ENCODE measurements at regions not wholly inside any gene's neighbourhood (a gene's known extent, or its start where the extent isn't known, plus 50 kb on each side); places are given as distances from the start of the nearest gene placed in this dataset.

DNA sequence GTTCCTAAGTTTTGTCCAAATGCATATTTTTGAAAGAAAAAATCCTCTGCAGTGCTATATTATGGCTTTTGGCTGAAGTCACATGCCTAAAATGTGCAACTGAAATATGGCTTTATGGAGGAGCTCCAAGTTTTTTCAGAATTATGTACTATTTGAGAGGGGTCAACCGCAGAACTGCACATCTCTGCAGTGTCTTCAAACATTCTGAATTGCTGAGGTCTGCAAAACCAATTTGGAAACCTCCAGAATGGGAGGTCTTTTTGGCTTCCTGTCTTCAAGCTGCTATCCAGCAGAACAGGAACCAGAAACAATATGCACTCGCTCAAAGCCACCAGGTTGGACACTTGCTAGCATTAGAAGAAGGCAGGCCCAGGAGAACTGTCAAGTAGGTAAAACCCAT, 376.0 kb upstream of the PAPPA start:
- no peak for DNase-seq
- no peak overlapping the region for H3K4me3 ChIP-seq (ENCODE audit: low read depth, low read length)
- no peaks in the 10 kb centered on the region for H3K9me3 ChIP-seq (ENCODE audit: severe bottlenecking)
- no peak overlapping the region for H3K27ac ChIP-seq
- no peaks in the 10 kb centered on the region for H3K36me3 ChIP-seq
- no peak for TF ChIP-seq CTCF (IDR thresholded peaks at IDR 0.05; ENCODE audit: low read depth, low read length)
- H3K27me3 ChIP-seq (ENCODE audit: insufficient read depth, low read depth, severe bottlenecking) = no peaks in the 10 kb centered on the region

DNA sequence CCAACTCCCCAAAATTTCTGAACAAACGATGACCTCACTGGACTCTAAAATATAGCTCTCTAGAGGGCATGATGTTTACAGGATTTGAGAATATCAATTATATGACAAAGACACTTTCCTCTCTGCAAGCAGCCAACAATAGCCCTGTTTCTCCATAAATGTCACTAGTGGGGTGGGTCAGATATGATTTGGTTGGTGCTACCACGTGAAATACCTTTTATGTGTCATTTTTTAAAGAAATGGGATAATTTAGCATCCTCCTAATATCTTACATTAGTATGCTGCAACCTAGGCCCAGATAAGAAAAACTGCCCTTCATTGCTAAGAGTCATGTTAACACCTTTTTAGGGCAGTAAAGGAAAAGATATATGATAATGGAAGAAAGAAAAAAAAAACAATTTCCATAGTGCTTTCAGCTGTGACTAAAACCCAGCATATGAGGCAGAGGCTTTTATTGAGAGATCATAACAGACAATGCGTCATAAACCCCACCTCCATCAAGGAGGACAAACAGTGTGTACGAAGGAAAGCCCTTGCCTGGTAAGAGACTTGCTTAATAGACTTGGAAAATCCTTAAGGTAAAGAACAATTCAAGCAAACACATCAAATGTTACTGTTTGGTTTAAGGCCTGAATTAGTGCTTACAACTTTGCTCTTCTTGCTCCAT, 372.4 kb upstream of the PAPPA start:
- Histone ChIP-seq H3K9me3 (ENCODE audit: severe bottlenecking) (no peaks in the 10 kb centered on the region), H3K27ac (no peak overlapping the region), H3K36me3 (no peaks in the 10 kb centered on the region), H3K4me3 (ENCODE audit: low read depth, low read length) (no peak overlapping the region), H3K27me3 (ENCODE audit: insufficient read depth, low read depth, severe bottlenecking) (no peaks in the 10 kb centered on the region)
- no peak for DNase-seq
- TF ChIP-seq CTCF (IDR thresholded peaks at IDR 0.05; ENCODE audit: low read depth, low read length) = no peak

GRCh38 chr9:115786321-115786720, 367.3 kb upstream of the PAPPA start:
- H3K36me3 ChIP-seq = no peaks in the 10 kb centered on the region
- no peak for DNase-seq
- H3K27ac ChIP-seq = no peak overlapping the region
- H3K9me3 ChIP-seq (ENCODE audit: severe bottlenecking) = no peaks in the 10 kb centered on the region
- TF ChIP-seq CTCF (IDR thresholded peaks at IDR 0.05; ENCODE audit: low read depth, low read length) = no peak
- no peaks in the 10 kb centered on the region for H3K27me3 ChIP-seq (ENCODE audit: insufficient read depth, low read depth, severe bottlenecking)
- no peak overlapping the region for H3K4me3 ChIP-seq (ENCODE audit: low read depth, low read length)

- no peak overlapping the region for H3K27ac ChIP-seq
- no peaks in the 10 kb centered on the region for H3K27me3 ChIP-seq (ENCODE audit: insufficient read depth, low read depth, severe bottlenecking)
- no peaks in the 10 kb centered on the region for H3K36me3 ChIP-seq
- no peaks in the 10 kb centered on the region for H3K9me3 ChIP-seq (ENCODE audit: severe bottlenecking)
- no peak overlapping the region for H3K4me3 ChIP-seq (ENCODE audit: low read depth, low read length)
- no peak for DNase-seq
- TF ChIP-seq CTCF (IDR thresholded peaks at IDR 0.05; ENCODE audit: low read depth, low read length) = no peak
Observed at GRCh38 chr9:115790520-115790919, 363.1 kb upstream of the PAPPA start.

- no peaks in the 10 kb centered on the region for H3K36me3 ChIP-seq
- no peak overlapping the region for H3K27ac ChIP-seq
- DNase-seq = no peak
- H3K4me3 ChIP-seq (ENCODE audit: low read depth, low read length) = no peak overlapping the region
- no peaks in the 10 kb centered on the region for H3K27me3 ChIP-seq (ENCODE audit: insufficient read depth, low read depth, severe bottlenecking)
- no peaks in the 10 kb centered on the region for H3K9me3 ChIP-seq (ENCODE audit: severe bottlenecking)
- TF ChIP-seq CTCF (IDR thresholded peaks at IDR 0.05; ENCODE audit: low read depth, low read length) = no peak
Observed at GRCh38 chr9:115794921-115795475, 358.6 kb upstream of the PAPPA start.

DNA sequence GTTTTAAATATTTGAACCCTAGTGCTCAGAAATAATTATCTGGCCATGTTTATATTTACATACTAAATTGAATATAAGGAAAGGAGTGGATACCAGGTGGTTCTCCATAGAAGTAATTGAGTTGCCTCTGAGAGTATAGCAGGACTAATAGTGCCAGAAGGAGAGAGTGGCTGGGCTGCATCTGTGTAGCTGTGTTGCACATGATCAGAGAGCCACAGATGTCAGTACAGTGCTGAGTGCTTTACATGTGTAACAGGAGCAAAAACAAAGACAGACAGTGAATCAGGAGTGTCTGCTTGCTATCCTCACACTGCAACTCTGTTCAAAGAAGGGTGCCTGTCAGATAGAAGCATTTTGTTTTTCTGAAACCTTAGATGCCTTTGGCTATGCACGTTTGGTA, 353.9 kb upstream of the PAPPA start:
- no peak for DNase-seq
- Histone ChIP-seq H3K27ac (no peak overlapping the region), H3K9me3 (ENCODE audit: severe bottlenecking) (no peaks in the 10 kb centered on the region), H3K36me3 (no peaks in the 10 kb centered on the region), H3K4me3 (ENCODE audit: low read depth, low read length) (no peak overlapping the region), H3K27me3 (ENCODE audit: insufficient read depth, low read depth, severe bottlenecking) (no peaks in the 10 kb centered on the region)
- no peak for TF ChIP-seq CTCF (IDR thresholded peaks at IDR 0.05; ENCODE audit: low read depth, low read length)

Measured in WERI-Rb-1 (cell line).